ENCODE measurements at regions not wholly inside any gene's neighbourhood (a gene's known extent, or its start where the extent isn't known, plus 50 kb on each side); places are given as distances from the start of the nearest gene placed in this dataset.

DNA sequence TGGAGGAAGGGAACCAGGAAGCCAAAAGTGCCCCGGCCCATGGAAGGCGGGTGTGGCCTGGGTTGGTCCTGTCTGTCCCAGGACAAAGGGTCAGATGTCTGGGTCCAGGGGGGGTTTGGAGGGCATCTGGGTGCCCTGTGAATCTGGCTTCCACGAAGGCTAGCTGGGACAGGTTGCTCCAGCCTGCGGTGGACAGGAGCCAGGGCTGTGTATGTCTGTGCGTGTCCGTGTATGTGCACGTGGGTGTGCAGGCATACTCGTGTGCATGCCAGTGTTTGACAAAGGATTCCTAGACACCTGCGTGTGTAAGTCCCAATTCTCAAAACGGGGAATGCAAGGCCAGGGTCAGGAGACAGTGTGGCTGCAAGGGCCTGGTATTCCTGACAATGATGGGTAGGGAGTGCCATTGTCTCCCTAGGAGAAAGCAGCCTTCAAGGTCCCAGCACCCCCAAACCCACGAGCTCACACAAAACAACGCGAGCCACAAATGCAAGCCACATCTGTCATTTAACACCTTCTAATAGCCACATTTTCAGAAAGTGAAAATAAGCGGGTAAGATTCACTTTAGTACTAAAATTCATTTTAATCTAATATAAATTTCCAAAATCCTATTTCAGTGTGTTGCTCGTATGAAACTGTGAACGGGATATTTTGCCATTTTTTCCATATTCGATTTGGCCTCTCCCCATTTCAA, 78.4 kb upstream of the WNT7B start:
- H3K4me3 ChIP-seq (ENCODE audit: low read depth, low read length) = no peak overlapping the region
- TF ChIP-seq, protein P1, sequence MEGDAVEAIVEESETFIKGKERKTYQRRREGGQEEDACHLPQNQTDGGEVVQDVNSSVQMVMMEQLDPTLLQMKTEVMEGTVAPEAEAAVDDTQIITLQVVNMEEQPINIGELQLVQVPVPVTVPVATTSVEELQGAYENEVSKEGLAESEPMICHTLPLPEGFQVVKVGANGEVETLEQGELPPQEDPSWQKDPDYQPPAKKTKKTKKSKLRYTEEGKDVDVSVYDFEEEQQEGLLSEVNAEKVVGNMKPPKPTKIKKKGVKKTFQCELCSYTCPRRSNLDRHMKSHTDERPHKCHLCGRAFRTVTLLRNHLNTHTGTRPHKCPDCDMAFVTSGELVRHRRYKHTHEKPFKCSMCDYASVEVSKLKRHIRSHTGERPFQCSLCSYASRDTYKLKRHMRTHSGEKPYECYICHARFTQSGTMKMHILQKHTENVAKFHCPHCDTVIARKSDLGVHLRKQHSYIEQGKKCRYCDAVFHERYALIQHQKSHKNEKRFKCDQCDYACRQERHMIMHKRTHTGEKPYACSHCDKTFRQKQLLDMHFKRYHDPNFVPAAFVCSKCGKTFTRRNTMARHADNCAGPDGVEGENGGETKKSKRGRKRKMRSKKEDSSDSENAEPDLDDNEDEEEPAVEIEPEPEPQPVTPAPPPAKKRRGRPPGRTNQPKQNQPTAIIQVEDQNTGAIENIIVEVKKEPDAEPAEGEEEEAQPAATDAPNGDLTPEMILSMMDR (IDR thresholded peaks at IDR 0.05; ENCODE audit: insufficient read depth, low read depth, low read length, missing control alignments) = no peak
- DNase-seq (ENCODE audit: low read depth) = no peak

DNA sequence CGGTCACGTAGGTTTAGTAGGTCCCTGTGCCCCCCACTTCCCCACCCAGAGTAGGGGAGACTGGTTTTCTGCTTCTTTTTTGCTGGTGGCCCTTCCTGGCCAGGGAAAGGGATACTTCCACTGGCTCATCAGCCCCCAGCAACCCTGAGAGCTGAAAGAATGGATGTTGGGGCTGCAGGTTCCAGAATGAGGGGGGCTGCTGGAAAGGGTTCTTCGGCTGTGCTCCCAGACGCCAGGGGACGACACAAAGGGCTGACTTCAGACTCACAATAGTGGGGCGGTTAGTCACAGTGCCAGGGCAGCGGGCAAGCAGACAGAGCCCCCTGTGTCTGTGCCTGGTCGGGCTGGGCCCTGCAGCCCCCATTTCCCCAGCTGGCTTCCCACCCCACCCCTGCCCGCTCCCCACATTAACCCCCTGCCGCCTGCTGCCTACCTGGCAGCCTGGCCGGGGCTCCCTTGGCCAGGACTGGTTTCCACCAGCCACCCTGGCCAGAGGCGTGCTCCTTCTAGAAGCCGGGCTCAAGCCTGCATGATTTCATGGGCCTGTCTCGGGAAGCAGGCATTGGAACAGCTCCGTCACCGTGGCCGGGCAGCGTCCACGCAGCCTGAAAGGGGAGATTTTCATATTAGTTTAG, 79.1 kb upstream of the WNT7B start:
- DNase-seq (ENCODE audit: low read depth) = no peak
- H3K4me3 ChIP-seq (ENCODE audit: low read depth, low read length) = no peak overlapping the region
- TF ChIP-seq, protein P1 (IDR thresholded peaks at IDR 0.05; ENCODE audit: insufficient read depth, low read depth, low read length, missing control alignments) = no peak

DNA sequence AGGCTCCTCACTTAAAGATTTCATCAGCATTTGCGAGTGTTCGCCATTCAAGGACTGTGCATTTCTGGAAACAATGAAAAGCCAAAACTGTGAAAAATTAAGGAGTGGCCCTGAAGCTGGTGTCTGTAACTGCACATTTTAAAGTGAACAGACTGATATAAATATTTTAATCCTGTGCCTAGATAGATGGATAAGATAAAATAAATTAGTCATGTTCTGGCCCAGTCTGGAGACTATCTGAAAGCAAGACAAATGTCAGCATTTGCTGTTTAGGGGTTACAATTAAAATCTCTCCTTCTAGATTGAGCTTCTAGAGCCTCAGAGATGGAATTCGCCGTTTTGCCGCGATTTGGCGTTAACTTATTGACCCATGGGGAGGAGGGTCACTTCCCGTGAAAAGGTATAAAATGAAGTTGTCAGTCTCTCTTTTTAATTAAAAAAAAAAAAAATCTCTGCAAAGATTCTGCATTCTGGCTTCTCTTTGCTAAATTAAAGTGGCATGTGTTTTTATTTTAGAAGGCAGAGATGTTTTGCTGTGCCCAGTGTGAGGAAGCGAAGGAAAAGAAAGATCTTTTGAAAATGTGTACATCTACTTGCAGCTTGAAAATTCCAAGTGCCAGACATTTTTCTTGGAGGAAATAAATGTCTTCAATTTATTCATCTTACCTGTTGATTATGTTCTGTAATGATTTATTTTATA, 79.7 kb upstream of the WNT7B start:
- TF ChIP-seq, protein P1 (IDR thresholded peaks at IDR 0.05; ENCODE audit: insufficient read depth, low read depth, low read length, missing control alignments) = no peak
- DNase-seq (ENCODE audit: low read depth) = no peak
- no peak overlapping the region for H3K4me3 ChIP-seq (ENCODE audit: low read depth, low read length)

DNA sequence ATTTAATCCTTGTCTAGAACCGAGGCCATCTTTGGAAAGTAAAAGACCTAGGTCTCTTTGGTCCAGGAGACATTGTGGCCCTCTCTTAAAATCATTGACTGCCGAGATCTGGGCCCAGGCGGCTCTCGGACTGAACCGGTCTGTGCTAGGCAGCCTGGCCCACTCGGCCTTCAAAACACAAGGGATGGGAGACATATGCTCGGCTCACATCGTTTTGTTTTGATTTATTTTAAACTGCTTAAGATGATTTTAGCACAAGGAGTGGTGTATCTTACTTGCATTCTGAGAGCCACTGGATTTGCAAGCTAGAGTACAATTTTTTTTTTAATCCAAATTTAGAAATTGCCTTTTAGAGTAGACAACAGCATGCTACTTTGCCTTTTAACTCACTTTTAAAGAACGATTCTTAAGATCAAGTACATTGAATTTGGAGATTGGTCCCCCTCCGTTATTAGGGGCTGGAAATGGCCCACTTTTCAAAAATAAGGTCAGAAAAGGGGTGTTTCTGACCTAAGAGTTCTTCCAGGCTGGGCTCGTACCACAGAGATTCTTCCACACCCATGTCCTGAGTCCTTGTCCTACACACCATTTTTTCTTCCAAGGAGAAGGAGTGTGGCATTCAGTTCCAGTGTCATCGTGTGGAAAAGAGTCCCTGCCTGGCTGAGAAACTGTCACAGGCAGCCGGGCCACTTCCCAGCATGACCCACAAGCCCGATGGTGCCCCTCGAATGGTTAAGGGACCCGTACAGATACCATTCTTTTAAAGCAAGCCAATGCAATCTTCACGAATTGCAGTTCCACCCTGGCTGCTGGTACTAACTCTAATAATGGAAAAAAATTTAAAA, 80.5 kb upstream of the WNT7B start:
- peak overlapping the region; percentile 3; the same call in 1 of the 2 replicates for H3K4me3 ChIP-seq (ENCODE audit: low read depth, low read length)
- TF ChIP-seq, protein P1 (IDR thresholded peaks at IDR 0.05; ENCODE audit: insufficient read depth, low read depth, low read length, missing control alignments) = no peak
- DNase-seq (ENCODE audit: low read depth) = no peak

DNA sequence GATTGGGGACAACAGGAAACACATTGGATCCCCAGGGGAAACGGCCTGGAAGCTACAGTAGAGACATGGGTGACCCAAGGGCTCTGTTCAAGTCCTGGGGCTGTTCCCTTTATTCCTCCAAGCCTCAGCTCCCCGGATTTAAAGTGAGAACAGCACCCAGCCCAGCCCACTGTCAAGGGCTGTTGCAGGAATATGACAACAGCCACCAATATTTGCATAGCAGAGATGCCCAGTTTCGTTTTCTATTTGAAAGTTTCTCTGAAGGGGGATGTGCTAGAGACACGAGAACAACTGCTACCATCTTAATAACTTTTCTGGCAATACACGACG, 81.1 kb upstream of the WNT7B start:
- peak overlapping the region; percentile 3; the same call in 1 of the 2 replicates for H3K4me3 ChIP-seq (ENCODE audit: low read depth, low read length)
- peak; percentile 84 for DNase-seq (ENCODE audit: low read depth)
- TF ChIP-seq, protein P1 (IDR thresholded peaks at IDR 0.05; ENCODE audit: insufficient read depth, low read depth, low read length, missing control alignments) = no peak

DNA sequence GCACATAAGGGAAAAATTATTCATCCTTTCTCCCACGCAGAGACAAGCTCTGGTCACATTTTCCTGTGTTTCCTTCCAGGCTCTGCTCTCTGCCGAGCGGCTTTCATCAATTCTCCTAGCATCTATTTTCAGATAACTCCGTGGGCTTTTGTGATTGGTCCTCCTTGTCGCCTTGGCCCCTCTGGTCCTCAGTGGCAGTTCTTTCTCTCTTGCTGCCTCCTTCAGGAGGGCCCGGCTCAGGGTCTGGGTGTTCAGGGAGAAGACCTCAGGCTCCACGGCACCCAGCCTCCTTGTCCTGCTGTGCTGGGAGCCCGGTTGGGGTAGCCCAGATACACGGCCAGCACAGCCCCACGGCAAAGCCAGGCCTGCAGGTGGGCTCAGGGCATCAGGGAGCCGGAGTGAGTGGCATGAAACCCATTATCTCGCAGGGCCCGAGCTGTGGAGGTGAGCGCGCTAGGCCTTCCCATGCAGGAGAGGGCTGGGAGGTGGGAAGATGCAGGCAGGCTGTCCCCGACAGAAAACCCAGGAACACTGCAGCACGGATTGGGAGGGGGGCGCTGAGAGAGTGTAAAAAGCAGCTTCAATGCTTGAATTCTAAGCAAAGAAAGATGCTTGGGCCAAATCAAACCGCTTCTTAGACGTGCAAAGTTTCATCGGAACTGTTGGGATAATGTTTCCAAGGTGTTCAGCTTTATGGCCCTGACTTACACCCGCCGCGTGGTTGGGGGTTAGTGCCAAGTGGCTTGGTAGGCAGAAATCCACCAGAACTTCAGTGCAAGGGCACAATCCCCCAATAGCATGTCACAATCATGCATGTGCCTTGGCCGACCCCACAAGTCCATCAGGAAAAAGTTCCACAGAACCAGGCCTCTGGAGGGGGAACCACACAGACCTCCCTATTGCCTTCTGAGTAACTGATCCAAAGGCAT, 81.9 kb upstream of the WNT7B start:
- TF ChIP-seq, protein P1 (IDR thresholded peaks at IDR 0.05; ENCODE audit: insufficient read depth, low read depth, low read length, missing control alignments) = no peak
- DNase-seq (ENCODE audit: low read depth) = no peak
- no peak overlapping the region for H3K4me3 ChIP-seq (ENCODE audit: low read depth, low read length)
